ENCODE measurements at regions not wholly inside any gene's neighbourhood (a gene's known extent, or its start where the extent isn't known, plus 50 kb on each side); places are given as distances from the start of the nearest gene placed in this dataset.

GRCh38 chr18:44093253-44093652 lies 587.4 kb upstream of the SETBP1 start:
- intact Hi-C loops (cut with DNase I; ENCODE audit: low total_unique reads), result no loop called here
- H3K4me1 ChIP-seq, result no peaks in the 10 kb centered on the region
- no peak for DNase-seq
- TF ChIP-seq CTCF (IDR thresholded peaks at IDR 0.05) (no peak), POLR2A (IDR thresholded peaks at IDR 0.05) (no peak)
- H3K4me3 ChIP-seq, result no peak overlapping the region
- no peak overlapping the region for H3K27ac ChIP-seq
- H3K27me3 ChIP-seq, result no peaks in the 10 kb centered on the region
- H3K36me3 ChIP-seq (ENCODE audit: low read depth, missing control alignments), result no peaks in the 10 kb centered on the region
- H3K9me3 ChIP-seq, result no peaks in the 10 kb centered on the region

- H3K36me3 ChIP-seq (ENCODE audit: low read depth, missing control alignments), result no peaks in the 10 kb centered on the region
- TF ChIP-seq CTCF (IDR thresholded peaks at IDR 0.05) (no peak), POLR2A (IDR thresholded peaks at IDR 0.05) (no peak)
- no peak overlapping the region for H3K27ac ChIP-seq
- H3K4me1 ChIP-seq, result no peaks in the 10 kb centered on the region
- H3K27me3 ChIP-seq, result no peaks in the 10 kb centered on the region
- DNase-seq, result no peak
- H3K4me3 ChIP-seq, result no peak overlapping the region
- no peaks in the 10 kb centered on the region for H3K9me3 ChIP-seq
- intact Hi-C loops (cut with DNase I; ENCODE audit: low total_unique reads), result no loop called here
Measured at GRCh38 chr18:44096016-44096415, 584.7 kb upstream of the SETBP1 start.

DNA sequence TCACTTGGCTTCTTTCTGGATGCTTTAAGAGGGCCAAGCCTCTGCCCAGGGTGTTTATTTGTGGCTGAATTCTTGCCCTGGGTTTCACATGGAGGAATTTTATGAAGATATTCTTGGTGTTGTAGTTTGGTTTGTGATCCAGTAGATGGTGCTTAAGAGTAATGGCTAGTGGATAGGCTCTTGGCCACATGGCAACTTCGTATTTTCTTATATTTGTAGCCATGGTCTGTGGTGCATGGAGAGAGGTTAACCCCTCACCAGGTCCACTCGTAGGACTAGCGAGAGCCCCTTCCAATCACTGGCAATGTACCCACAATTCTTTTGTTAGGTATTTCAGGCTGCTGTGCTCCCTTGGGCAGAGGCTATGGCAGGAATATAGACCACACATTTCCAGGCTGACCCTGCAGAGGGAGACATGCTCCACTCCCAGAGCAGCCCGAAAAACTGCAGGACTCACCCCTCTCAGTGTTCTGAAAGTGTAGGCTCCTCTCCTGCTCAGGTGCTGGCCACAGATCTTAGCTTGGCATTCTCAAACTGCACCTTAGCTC lies 582.1 kb upstream of the SETBP1 start:
- Histone ChIP-seq H3K4me3 (no peak overlapping the region), H3K27me3 (no peaks in the 10 kb centered on the region), H3K36me3 (ENCODE audit: low read depth, missing control alignments) (no peaks in the 10 kb centered on the region), H3K4me1 (no peaks in the 10 kb centered on the region), H3K9me3 (no peaks in the 10 kb centered on the region), H3K27ac (no peak overlapping the region)
- WGBS, 2 donors, result 83 to 89% methylated on average over 4 of the region's 4 CpGs
- TF ChIP-seq POLR2A (IDR thresholded peaks at IDR 0.05), result no peak
- no peak for TF ChIP-seq CTCF (IDR thresholded peaks at IDR 0.05)
- DNase-seq, result no peak
- intact Hi-C loops (cut with DNase I; ENCODE audit: low total_unique reads), result no loop called here

- DNase-seq, result no peak
- H3K36me3 ChIP-seq (ENCODE audit: low read depth, missing control alignments), result no peaks in the 10 kb centered on the region
- H3K27ac ChIP-seq, result no peak overlapping the region
- intact Hi-C loops (cut with DNase I; ENCODE audit: low total_unique reads), result no loop called here
- no peaks in the 10 kb centered on the region for H3K27me3 ChIP-seq
- no peak for TF ChIP-seq CTCF (IDR thresholded peaks at IDR 0.05)
- TF ChIP-seq POLR2A (IDR thresholded peaks at IDR 0.05), result no peak
- no peaks in the 10 kb centered on the region for H3K4me1 ChIP-seq
- no peaks in the 10 kb centered on the region for H3K9me3 ChIP-seq
- 88 to 93% methylated on average over 2 of the region's 2 CpGs for WGBS, 2 donors
- H3K4me3 ChIP-seq, result no peak overlapping the region
Measured at GRCh38 chr18:44107187-44107586, 573.5 kb upstream of the SETBP1 start.

- DNase-seq, result no peak
- no peaks in the 10 kb centered on the region for H3K36me3 ChIP-seq (ENCODE audit: low read depth, missing control alignments)
- no peak overlapping the region for H3K27ac ChIP-seq
- intact Hi-C loops (cut with DNase I; ENCODE audit: low total_unique reads), result no loop called here
- TF ChIP-seq POLR2A (IDR thresholded peaks at IDR 0.05), result no peak
- TF ChIP-seq CTCF (IDR thresholded peaks at IDR 0.05), result no peak
- no peaks in the 10 kb centered on the region for H3K9me3 ChIP-seq
- H3K27me3 ChIP-seq, result no peaks in the 10 kb centered on the region
- H3K4me3 ChIP-seq, result no peak overlapping the region
- no peaks in the 10 kb centered on the region for H3K4me1 ChIP-seq
Measured at GRCh38 chr18:44111337-44111736, 569.4 kb upstream of the SETBP1 start.
